Activated CD8-positive, alpha-beta memory T cell treated with anti-CD3 and anti-CD28 coated beads, Interleukin-2, amount 50 U/mL, for 24 hours (primary cell): ENCODE measurements at regions not wholly inside any gene's neighbourhood (a gene's known extent, or its start where the extent isn't known, plus 50 kb on each side); places are given as distances from the start of the nearest gene placed in this dataset.

Experiments used
- DNase-seq: peaks from one replicate; pipeline ENCODE4 v3.0.0-alpha.2; 2020; ENCODE audit errors: extremely low read depth

DNA sequence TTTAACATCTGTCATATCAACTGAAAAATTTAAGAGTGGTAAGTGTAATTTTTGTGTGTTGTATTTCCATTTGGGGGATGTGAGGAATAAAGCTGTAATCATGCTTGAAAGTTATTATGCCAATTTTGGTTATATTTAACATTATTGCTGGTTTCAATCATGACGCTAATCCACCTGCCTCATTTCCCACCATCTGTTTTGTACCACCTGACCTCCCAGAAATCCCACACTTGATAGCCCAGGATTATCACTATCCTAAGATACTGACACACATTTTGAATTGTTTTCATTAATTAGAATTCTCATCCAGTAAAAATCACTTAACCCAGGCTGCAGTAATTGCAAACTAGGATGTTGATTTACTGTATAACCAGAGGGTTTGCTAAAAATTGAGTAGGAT, 1119.8 kb downstream of the AACS start:
- no peak for DNase-seq

DNA sequence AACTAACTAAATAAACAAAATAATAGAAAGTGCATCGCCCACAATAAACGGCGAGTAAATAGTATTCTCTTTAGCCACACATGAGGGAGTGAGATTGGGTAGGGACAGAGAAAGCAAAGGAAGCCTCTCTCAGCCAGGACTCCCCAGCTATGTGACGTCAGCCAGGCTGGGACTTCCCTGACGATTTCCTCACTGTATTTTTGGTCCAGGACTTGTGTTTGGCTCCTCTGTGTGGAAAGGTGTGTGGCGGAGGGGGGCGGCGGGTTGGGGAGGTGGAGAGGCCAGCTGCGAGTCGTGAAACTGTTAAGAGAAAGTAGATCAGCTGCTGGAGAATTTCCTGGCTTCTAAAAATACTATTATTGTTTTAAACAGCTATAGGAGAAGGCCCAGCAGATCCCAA, 1124.6 kb downstream of the AACS start:
- DNase-seq, result no peak

DNA sequence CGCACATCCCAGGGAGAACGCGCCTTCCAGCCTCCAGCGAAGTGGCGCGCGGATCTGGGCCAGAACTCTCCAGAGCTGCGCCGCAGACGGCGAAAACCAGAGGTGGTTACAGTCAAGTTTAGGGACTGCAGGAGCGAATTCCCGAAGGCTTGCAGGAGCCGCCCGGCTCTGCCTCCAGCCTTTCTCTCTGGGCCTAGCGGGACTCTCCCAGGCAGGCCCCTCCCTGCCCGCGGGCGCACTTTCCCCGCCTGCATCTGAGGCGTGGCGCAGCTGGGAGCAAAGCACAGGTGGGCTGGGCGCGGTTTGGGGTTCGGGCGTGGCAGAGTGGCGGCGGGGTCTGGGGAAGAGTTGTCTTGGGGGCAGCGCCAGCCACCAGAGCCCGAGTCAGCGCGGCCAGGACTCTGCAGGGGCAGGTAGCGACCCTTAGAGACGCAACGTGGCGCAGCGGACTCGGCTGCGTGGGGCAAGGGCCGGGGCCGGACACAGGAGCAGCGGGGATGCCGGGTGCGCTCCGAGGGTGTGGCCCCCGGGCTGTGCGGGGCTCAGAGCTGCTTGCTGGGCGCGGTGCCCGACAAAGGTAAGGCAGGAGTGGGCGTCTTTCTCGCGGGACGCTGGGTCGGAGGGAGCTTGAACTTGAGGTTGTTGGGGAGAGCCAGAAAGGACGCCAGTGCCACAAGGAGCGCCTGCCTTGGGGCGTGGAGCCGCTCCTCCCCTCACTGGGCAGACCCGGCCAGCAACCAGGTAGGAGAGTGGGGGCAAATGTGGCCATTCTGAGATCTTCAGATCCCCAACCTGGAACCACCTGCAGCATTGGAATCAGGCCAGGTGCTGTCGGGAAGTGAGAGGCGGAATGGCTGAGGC, 1126.0 kb downstream of the AACS start:
- no peak for DNase-seq

DNA sequence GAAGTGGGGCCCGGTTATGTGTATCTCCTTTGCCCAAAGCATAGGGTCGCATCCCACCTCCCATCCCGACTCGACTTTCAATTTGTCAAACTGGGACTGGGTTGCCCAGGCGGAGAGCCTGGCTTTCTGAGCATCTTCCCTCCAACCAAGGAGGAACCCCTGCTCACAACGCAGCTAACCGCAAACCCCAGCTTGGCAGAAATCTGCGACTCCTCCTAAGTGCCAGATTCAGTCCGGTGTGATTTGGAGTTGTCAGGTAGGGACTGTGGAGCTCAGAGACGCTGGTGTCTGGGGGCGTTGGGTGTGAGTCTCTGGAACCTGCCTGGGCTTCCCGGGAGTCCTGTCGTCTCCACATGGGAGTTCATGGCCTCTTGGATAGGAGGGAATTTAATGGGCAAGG, 1126.7 kb downstream of the AACS start:
- DNase-seq, result no peak

DNA sequence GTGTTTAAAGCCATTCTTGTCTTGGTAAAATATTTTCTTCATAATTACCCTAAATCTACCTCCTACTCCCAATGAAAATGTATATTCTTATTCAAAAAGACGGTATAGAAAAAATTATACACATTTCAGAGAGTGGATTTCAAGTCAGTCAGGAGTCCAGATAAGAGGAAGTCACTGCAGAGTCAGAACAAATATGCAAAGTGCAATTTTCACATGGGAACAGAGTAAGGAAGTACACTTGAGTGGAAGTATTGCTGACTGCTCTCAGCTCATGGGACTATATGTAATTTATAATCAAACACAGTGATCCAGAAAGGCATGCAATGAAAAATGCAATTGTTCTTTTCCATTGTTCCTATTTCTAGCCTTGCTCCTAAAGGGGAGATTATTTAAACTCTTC, 1128.0 kb downstream of the AACS start:
- no peak for DNase-seq

DNA sequence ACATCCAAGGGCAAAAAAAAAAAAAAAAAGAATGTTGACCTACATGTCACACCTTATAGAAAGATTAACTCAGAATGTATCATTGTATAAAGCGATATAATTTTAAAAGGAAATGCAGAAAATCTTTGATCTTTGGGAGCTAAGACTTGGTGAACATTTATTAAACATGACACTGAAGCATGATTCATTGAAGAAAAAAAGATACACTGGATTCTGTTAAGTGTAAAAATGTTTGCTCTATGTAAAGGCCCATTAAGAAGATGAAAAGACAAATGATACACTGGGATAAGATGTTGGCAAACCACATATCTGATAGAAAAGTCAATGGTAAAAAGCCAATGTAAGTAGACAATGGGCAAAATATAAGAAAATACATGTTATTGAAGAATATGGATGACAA, 1131.0 kb downstream of the AACS start:
- DNase-seq, result no peak

DNA sequence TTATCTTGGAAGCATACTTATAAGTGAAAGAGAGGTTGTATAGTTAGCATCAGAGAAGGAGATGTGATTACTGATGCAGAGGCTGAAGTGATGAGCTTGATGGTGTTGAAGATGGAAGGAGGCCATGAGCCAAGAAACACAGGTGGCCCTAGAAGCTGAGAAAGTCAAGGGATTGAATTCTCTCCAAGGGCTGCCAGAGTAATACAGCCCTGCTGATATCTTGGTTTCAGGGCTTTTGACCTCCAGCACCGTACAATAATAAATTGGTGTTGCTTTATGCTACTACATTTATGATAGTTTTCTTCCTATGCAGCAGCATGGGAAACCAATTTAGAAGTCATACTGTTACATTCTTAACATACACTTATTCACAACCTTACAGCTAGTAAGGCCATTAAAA, 1133.3 kb downstream of the AACS start:
- no peak for DNase-seq

DNA sequence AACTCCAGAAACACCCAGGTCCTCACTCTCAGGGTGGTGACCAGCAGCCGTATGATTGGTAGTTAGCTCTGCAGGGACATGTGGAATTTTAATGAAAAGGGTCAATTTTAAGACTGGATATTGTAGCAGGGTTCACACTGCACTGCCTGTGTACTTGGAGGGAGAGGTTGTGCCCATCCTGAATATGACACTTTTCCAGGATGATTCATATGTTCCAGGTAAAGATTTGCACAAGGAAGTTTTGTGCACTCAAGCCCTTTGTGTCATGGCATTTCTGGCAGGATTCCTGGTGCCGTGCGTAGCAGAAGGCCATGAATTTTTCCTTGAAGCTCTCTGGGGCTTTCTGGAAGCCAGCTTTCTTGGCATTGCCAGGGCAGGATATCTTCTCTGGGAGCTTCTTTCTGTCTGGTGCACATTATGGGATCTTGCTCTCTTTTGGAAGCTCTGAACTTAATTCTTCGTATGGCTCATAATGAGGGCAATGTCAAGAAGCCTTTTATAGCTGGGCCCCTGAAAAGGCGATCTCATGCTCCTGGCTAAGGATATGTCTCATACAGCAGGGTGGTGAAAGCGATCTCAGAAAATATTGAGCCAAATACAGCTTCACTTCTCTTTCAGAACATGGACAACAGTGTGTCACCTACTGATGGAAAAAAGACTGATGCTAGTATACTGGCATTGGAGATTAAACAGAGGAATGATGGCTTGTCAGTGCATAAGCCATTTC, 1133.9 kb downstream of the AACS start:
- DNase-seq, result no peak

DNA sequence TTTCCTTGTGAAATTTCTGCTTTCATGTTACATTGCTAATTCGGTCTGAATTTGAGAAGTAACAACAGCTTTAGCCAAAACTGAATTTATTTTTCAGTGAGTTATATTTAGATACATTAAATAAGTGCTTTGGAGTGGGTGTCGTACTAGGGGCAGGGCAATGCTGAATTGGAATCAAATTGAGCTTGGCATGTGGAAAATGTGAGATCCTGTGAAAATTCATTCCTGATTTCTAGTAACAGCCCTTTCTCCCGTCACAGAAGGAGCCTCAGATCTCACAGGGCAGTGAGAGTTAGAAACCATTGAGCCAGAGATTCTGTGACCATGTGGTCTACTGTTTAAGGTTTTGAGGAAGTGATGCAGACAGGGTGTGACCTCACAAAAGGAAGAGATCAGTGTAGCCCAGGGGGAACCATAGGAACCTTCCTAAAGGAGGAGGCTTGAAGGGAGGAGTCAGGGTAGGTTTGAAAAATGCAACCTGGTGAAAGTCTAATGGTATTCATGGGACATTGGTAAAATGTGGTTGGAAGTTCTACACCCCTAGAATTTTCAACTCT, 1136.8 kb downstream of the AACS start:
- DNase-seq, result no peak

DNA sequence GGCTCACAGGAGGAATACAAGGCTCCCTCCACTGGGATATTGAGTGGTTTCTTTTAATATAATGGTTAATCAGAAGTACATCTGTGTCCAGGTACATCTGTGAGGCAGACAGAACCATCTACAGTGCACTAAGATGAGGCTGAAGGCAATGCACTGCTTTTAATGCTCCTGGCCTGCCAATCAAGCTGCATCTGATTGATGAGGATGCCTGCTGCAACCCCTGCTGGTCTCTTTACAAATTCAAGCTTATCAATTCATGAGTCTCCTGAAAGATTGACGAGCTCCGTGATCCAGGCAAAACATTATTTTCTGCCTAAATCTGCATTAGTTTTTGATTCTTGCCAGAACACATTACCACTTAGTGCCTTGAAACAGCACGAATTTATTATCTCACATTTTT, 1139.1 kb downstream of the AACS start:
- DNase-seq, result no peak

DNA sequence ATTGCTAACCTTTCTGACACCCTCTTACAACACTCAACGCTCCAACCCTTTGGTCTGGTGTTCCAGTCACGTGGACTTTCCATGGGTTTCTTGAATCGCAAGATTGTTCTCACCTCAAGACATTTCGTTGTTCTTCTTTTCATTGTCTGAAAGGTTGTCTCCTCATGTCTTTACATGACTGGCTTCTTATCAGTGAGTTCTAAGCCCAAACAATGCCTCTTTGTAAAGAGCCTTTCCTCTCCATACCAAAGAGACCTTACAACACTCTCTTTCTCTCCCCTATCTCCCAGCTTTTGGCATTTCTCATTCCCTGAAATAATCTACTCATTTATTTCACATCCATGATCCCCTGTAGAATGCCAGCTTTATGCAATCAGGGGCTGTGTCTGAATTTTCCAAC, 1144.8 kb downstream of the AACS start:
- no peak for DNase-seq

DNA sequence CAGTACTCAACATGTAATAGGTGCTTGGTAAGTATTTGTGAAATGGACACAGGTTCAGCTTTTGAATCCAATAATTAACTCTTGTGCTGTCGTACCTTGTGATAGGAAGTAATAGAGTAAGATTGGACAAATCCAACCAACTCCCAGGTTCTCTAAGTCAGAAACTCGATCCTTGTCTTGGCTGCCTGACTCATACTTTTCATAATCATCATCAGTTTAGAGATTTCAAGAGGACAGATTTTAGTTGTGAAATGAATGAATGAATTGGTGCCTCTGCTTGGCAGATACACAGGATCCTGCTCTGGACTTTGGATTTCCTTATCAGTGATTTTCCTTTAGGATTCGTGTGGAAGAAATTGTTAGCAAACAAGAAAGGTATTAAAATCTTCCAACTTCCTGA, 1145.2 kb downstream of the AACS start:
- no peak for DNase-seq

DNA sequence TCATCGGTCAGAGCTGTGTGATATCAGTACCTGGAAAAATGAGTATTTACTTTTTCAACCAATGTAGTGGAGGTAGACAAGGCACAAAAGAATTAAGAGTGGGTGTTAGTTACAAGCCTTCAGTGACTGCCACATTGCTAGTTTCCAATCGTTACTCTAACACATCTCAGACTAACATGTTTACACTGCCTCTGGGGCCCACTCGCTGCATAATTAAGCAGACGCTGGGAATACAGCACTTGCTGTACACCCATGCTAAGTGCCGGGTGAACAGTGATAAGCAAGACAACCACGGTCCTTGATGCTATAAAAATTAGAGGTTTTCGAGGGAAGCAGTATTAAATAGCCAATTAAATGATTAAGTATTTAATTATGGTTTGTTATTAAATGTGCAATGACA, 1147.6 kb downstream of the AACS start:
- DNase-seq, result no peak

DNA sequence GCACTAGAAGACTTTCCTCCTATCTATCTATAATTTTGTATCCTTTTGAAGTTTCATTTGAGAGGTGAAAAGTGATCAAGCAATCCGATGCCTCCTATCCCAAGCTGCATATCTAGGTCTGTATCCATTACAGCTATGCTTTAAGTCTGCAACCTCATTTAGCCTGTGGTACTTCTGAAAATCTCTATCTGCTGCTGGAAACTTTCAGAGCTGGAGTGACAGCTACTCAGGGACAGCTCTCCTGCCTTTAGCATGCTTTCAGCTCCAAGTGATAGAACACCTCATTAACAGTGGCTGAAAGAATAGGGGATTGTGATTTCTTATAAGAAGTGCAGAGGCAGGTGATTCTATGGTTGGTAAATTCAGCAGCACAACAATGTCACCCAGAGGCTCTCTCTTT, 1153.5 kb downstream of the AACS start:
- no peak for DNase-seq

DNA sequence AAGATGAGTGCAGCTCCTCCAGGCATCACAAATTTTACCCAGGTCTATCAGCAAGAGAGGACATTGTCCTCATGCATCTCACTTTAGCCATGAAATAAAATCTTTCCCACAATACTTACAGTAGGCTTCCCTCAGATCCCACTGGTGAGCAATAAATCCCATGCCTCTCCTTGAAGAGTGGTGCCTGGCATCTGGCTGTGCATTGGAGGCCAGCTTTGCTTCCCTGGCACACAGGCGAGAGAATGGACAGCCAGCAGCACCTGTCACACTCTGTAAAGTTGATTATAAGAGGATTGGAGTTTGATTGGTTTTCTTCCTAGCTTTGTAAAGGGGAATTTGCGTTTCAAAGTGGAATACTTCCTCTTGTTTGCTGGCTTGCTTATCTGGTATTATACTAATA, 1153.9 kb downstream of the AACS start:
- DNase-seq, result no peak

DNA sequence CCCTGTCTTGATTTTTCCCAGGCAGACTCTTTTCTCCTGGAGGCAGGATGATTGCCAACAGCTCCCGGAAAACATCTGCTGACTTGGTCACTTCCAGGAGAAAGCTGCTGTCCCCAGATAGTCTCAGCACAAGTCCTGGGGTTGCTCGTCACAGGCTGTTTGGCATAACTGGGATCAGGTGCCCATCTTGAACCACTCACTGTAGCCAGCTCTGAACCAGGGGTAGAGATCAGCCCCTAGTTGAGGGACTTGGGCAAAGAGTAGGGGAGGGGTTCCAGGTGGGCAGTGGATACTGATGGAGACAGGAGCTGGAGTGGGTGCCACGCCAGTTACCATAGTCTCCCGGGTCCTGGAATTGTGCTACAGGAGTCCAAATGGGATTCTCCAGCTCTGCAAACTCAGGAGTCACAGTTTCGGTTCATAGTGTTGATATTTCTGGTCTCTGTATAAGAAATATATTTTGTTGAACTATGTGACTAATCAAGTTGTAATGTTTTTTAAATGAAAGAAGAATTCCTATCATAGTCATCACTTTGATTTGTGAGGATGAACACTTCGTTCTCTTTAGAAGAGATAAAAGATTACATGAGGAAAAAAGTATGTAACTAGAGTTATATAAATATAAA, 1154.5 kb downstream of the AACS start:
- DNase-seq, result no peak

DNA sequence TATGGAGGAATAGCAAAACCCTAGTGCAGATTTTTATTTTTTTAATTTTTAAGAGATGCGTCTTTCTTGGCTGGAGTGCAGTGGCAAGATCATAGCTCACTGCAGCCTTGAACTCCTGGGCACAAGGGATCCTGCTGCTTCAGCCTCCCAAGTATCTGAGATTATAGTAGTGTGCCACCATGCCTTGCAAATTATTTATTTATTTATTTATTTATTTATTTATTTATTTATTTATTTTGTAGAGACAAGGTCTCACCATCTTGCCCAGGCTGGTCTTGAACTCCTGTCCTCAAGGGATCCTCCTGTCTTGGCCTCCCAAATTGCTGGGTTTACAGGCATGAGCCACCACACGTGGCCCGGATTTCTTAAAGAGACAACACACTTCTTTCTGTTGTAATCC, 1158.8 kb downstream of the AACS start:
- DNase-seq, result no peak

DNA sequence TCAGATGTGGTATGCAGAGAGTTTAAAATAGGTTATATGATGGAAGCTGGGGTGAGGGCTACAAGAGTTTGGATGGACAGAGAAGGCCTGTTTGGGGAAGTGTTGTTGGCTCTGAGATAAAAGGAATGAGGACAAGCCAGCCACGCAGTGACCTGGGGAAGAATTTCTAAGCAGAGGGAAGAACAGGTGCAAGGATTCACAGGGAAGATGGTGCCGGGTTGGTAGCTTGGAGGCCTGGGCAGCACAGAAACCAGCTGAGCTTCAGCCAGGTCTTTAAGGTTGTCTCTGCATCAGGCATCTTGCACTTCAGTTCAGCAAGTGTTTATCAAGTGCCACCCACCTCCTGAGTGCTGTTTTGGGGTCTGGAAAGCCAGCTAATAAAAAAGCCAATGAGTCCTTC, 1163.7 kb downstream of the AACS start:
- DNase-seq, result no peak

DNA sequence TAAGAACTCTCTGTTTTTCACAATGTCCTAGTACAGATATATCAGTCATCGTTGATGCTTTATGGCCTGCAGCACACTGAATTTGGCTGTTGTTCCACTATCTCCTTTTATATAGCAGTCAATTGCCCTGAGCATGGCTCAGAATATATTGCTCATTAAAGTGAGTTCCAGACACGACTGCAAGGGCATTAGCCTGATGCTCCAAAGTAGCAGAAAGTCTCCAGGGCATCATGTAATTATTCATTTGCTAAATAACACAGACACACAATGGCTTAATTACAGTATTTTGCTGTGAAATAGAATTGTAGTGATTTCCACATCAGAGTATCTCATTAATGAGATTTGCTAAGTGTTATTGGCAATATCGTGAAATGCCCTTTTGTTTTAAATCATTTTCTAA, 1167.5 kb downstream of the AACS start:
- DNase-seq, result no peak

DNA sequence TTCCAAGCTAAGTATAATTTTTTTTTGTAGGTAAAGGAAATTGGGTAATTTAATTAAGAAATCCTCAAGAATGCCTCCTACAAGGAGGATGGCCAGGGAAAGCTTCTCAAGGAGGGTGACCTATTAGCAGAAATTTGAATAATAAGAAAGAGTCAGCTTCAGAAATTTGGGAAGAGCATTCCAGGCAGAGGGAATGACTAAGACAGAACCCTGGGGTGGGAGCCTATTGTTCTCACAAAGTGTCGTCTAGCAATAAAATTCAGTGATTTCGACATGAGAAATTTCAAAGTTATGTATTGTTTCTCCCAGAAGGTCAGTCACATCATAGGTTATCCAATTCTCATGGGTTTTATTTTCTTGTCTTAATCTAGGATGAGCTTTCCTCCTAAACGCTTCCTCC, 1168.4 kb downstream of the AACS start:
- no peak for DNase-seq

DNA sequence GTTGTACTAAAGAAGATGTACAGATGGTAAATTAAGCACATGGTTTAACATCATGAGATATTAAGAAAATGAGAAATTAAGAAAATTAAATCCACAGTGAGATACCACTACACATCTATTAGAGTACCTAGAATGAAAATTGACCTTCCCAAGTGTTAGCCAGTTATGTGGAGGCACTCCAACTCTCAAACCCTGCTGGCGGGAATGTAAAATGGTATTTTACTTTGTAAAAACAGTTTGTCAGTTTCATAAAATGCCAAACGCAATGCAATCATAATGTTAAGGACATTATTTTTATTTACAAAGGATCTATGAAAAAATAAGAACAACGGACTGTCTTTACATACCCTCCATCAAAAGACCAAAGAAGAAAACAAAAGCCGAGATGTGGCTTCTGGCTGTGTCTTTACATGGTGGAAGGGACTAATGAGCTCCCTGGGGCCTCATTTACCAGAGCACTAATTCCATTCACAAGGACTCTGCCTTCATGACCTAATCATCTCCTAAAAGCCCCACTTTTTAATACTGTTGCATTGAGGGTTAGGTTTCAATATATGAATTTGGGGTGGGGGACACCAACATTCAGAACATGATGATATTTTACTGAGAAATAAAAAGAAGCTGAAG, 1178.7 kb downstream of the AACS start:
- DNase-seq, result no peak

DNA sequence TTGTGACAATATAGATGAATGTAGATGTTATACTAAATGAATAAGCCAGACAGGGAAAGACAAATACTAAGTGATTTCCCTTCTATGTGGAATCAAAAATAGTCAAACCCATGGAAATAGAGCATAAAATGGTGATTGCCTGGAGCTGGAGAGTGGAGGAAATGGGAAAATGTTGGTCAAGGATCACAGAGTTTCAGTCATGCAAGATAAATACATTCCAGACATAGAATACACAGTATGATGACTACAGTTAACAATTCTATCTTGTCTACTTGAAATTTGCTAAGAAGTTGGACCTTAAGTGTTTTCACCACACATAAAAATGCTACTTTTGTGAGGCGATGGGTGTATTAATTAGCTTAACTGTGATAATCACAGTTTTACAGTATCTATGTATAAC, 1182.7 kb downstream of the AACS start:
- no peak for DNase-seq
